HG03095 (cell line): ENCODE measurements at regions not wholly inside any gene's neighbourhood (a gene's known extent, or its start where the extent isn't known, plus 50 kb on each side); places are given as distances from the start of the nearest gene placed in this dataset.
A peak's percentile ranks its signal among the peaks of the same experiment; 100 is the strongest.
"Not testable (repeated sequence)": the region's sequence is repeated elsewhere in the genome, so short reads cannot be mapped to it uniquely, and the experiment has no call there.

Source experiments
- ATAC-seq: cut with Tn5 transposase; IDR thresholded peaks from one replicate; pipeline ENCODE4 v1.9.1; 2021; ENCODE audit warnings: moderate library complexity; ENCODE audit not compliant: unreplicated experiment

DNA sequence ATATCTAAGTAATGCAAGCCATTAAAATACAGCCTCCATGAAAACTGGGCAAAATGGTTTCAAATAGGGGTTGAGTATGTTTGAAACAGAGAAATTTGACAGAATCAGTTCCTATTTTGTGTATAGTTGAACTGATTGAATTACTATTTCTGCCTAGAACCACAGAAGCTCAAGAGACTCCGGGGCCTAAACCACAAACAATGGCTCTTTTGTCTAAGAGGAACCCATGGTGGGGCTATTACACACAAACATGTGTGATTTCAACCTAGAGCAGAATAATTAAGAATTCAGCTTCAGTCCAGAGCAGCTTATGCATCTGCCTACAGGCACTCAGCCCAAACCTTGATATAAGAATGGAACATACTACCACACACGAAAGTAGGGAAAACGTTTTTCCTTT lies 171.2 kb upstream of the MPDZ start:
- peak; percentile 72 for ATAC-seq

DNA sequence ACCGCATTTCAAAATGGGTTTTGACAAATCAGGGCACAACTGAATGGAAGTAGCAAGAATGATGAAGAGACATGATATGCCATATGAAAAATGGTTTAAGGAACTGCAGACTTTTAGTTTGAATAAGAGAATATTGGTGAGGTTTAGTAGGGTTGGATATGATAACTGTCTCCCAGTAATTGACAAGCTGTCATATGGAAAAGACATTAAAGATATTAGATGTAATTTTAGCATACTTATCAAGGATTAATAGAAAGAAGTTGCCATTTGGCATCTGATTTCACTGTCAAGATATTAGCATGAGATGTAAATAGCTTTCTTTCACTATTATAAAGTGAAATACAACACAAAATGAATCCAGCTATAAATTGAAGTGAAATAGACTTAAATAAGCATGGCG lies 169.0 kb upstream of the MPDZ start:
- no peak for ATAC-seq

DNA sequence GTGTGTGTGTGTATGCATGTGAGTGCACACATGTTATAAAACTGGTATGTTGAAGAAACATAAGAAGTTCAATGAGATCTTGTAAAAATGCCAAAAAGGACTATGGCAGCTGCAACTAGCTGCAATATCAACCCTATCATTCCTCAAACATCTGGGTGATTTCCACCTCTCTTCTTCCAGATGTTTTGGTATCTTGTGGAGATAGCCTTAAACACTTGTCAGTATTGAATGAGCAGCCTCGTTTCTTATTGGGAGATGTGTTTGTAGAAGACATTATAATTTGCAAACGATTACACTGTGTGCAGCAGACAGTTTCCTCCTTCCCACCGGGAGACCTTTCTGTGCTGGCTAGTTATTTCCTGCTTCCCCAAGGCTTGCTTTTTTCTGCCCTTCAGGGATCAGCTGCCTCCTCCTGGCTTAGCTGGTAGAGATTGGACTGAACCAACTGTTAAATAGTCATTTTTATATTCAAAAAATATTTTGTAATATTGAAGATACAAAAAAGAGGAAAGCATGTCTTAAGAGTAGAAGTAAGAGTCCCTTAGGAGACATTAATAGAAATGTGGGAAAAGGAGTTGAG lies 168.4 kb upstream of the MPDZ start:
- ATAC-seq = no peak

DNA sequence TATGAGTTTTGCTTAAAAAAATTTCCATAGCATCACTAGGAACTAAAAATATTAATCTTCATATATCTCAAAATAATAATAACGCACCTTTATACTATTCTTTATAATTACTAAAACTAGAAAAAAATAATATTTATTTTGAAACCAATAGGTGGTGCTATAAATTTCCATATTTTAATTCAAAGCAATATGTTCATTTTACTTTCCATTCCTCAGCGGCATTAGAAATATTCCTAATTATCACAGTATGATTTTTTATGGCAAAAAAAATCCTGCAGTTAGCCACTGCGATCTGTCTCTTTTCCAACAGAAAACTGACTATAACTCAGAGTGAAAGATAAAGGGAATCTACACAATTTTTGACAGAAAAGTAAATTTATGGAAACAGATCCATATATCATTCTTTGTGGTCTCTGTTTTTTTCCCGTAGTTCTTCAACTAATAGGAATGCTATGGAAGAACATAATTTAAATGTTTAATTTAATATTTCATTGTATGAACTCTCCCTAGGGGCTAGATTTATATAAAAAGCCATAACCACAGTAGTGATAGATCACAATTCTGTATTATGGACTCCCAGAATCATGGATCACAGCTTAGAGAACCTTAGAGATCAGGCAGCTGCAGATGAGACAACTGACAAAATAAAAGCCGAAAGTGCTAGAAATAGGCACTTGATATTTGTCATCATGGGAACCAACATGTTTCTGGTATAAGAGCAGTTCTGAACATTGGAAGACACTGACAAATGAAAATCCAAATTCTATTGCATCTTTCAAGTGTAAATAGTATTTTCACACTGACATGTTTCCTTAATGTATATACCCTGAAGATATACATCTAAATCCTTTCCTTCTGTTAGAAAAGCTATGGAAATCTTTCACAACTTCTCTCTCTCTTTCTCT lies 167.7 kb upstream of the MPDZ start:
- no peak for ATAC-seq

DNA sequence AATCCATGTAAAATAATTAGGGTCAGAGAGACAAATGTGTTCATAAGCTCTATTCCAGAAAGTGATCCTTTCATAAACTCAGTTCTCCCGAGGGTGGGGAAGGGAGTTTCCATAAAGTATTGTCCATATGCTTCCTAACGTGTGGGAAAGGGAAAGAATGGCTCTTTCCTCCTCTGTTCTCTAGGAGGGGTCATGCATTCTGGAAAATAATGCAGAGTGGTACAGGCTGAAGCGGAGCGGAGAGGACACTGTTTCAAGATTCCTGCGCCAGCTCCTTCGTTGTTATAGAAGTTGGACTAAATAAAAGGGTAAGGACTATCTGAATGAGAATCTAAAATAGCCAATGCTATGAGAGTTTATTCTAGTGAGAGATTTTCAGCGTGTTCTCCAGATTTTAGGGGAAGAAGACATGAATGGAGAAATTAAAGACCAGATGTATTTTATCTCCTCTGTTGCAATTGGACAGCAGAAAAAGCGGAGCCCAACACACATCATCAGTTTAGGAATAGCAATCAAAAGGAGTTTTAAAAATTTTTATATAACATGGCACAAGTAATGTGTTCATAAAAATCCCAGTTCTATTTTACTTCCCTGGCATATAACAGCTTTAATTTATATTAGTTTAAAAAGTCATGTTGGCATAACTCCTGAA lies 166.9 kb upstream of the MPDZ start:
- no peak for ATAC-seq

DNA sequence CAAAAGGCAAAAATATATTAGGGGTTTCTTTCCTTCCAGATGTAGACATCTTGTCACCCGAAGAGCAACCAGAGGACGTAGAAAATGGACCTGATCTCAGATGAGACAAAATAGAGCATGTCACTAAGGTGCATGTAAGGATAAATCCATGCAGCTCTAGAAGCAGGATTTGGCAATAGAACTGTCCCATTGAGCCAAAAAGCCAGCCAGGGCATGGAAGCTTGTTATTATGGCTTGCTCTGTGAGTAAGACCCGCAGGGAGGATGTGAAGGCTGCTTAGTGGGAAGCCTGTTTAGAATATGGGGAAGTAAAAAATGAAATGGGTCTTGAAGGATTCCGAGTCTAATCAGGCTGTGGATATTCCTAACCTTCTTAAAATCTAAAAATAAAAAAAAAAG lies 165.6 kb upstream of the MPDZ start:
- no peak for ATAC-seq

DNA sequence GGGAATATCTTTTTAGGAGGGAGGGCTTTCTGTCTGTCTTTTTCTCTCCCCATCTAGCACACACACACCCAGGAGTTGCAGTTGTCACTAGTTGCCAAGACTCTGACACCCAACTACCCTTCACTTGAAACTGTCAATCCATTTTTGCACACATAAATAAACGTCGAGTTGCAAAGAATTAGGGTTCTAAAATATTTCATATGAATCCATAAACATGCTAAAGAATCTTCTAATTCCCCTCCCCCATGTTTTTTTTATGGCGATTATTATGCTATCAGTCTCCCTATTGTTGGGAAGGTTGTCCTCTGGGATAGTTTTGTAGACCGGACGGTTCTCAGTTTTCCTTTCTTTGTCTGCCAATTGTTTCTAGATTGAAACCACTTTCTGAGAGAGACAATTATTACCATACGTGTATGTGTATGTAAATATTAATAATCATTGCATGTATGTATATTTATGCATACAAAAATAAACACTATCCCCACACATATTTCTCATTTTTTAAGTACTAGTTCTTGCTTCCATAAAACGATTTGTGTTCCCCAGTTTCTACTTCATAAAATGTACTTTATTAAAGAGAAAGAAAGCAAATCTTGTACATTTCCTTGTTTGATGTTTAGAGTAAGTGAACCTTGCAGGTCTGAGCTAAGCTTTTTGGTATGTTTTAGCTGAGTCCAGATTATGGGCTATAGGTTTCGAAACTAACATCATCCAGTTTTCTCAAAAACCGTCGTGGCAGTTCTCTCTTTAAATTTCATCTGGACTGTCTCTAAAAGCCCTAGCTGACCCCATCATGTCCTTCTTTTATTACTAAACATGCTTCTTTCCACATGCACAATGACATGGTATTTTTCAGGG lies 165.0 kb upstream of the MPDZ start:
- no peak for ATAC-seq

DNA sequence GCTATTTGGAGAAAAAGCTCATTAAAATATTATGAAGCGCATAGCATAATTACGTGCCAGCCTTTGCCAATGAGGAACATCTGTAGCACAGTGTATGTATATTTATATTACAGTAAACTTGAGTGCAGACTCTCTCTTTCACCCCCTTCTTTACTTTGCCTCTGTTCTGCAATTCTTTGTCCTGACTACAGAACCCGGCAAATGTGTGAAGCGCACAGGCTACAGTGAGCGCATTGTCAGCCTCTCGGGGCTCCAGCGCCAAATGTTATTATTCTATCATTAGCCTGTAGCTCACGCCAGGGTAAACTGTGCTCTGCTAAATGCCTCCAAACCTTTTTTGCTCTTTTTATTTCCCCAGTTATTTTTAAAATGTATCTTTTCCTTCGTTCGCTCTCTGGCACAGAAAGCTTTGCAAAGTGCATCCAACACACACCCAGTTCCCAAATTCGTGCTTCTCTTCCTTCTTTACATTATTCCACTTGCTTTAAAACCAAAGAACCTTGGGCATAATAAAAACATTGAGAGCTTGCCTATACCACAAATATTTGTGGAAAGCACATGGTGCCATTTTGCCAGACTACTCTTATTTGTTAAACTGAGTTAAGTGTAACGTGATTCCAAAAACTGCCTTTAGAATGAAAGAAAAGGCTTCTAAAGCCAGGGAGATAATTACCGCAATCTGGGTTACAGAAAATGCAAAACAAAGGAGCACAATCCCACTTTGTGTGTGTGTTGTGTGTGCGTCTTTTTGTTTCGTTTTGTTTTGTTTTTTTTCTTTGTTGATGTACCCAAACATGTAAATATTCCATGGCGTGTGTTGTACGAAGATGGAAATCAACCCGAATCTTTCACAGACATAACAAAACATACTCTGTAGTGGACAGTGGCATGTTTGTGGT lies 164.1 kb upstream of the MPDZ start:
- ATAC-seq = no peak

DNA sequence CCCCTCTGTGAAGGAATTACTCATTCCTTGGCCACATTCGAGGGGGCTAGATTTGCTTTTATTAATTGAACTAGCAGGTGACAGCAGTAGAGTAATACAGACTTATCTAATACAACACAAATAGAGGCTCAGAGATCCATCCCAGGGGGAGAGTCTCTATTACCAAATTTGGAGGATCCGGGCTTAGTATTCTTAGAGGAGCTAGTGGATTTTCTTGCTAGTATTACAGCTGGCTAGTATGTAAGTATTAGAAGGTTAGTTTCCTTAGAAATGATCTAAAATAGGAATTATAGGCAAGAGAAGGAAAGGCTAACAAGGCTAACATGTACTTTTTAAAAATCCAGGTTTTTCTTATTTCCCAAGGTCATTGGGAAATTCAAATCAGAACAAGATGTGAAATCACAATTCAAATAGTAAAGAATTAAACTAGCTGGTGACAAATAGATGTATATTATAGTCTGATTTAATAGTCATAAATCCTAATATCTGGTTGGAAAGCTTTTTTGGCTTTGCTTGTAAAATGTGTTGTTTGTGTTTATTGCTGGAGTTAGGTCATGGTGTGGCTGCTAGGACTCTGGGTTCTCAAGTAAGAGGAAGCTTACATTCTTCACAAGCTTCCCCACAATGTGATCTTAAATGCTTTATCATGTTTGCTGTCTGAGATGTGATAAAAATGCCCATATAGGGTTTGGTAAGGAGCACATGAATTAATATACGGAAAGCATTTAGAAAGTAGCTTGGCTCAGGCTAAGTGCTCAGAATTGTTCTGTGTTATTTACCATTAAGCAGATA lies 160.4 kb upstream of the MPDZ start:
- ATAC-seq = no peak

DNA sequence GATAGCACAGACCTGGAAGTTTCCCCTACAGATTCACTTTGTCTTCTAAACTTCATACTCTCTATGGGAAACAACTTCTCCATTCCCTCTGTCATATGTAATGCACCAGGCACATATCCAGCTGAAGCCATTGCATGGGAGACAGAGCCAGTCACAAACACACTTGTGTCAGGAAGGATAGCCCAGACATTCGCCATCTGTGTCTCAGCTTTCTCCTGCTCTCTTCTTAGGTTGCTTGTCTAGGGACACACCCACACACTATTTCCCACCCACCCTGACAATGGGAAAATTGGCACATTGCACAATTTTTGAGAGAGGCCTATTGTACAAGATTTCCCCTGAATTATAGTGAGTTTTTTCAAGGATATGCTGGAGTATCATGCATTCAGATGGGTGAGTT lies 158.4 kb upstream of the MPDZ start:
- ATAC-seq = no peak

DNA sequence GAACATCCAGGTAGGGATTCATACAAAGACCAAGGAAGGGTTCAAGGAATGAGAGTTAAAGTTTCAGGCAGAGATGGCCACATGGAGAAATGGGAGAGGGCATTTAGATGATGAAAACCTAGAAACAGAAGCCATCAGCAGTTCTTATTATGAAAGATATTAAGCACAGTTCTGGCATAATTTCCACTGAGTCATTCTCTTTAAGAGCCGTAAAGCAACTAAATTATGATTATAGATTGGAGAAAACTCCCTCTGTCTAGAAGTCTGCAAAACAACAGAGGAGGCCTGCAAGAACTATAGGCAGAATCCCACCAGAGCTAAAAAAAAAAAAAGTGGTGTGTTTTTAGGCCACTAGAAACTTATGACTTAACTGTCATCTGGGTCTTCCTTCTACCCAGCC lies 157.1 kb upstream of the MPDZ start:
- ATAC-seq = no peak

DNA sequence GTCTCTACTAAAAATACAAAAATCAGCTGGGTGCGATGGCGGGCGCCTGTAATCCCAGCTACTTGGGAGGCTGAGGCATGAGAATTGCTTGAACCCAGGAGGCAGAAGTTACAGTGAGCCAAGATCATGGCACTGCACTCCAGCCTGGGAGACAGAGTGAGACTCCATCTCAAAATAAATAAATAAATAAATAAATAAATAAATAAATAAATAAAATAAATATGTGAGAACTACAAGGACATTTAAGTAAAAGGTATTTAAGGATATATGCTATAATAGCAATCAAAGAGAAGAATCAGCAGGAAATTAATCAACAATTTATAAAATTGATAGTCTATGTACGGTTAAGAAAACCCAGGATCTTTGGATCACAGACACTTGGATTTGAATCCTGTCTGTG lies 154.0 kb upstream of the MPDZ start:
- ATAC-seq = not testable (repeated sequence)

DNA sequence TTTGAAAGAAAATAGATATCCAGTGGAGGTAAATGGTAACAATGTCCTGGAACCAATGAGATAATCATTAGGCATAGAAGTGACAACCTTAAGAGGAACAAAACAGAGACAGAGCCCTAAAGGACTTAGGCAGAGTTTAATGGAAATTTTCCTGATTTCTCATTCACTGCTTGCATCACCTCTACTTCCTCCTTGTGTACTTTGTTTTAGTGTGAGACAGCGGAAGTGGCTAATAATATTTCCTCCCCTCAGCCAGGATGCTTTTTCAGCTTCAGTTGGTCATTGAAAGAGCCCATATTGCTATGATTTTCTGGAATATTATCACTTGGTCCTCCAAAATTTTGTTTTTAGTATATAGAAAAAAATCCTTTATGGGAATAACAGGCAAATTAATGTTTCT lies 153.4 kb upstream of the MPDZ start:
- no peak for ATAC-seq

DNA sequence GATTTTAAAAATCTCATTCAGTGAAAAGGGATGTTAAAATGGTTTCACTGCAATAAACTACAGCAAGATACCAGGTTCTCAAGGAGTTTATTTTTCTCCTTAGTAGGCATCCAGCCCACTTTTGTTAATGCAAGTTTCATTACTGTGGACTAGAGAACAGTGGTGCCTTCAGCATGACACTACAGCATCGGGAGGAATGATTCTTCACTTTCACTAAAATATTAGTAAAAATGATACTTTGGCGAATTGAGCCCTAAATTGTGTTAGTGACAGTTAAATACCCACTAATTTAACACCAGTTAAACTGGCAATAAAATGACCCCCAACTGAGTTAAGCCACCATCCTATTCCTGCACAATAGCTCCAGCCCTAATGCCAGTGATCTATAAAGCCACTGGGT lies 152.2 kb upstream of the MPDZ start:
- no peak for ATAC-seq

DNA sequence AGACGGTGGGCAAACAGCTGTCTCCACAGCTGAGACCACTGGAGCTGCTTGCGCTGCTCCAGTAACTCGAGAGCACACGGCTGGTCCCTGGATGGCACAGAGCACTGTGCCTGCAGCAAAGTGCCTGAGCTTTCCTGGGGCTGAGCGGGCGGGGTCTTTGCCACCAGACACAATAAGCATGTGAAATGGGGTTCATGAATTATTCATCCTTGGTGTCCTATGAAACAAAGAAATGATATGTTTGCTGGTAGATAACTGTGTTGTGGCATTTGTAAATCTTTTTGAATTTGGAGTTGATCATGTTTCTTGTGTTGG lies 151.7 kb upstream of the MPDZ start:
- ATAC-seq = no peak

DNA sequence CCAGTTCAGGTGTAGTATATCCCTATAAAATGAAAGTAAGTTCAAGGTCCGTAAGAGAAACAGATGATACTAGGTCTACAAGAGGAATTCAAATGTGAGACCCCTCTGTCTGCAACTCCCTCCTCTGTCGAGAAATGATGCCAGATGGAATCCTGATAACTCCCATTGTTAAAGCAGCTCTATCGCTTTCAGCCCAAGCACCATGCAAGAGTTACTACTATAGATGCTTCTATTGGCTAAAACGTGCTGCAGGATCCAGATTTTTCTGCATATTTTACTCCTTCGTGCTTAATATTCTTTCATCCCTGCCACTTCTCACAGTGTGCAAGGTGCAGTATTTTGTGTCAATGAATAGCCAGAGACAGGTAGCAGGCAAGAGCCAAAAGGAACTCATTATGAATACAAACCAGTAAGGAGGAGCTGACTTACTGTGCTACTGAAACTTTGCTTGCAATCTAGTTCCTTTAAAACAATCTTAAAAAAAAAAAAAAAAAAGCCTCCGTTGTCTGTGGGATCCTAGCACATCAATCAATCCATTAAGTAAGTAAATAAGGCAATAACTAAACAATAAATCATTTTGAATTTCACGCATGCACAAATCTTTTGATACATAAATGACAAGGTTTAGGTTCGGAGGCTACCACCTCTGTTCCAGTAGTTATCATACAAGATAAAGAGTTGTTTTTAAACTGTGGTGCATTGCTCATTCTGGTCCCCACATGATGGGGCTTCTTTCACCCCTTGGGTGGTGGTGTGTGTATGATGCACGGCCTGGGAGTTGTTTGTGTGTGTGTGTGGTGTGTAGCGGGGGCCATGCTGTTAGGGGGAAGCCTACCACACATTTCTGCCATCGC lies 151.1 kb upstream of the MPDZ start:
- no peak for ATAC-seq

DNA sequence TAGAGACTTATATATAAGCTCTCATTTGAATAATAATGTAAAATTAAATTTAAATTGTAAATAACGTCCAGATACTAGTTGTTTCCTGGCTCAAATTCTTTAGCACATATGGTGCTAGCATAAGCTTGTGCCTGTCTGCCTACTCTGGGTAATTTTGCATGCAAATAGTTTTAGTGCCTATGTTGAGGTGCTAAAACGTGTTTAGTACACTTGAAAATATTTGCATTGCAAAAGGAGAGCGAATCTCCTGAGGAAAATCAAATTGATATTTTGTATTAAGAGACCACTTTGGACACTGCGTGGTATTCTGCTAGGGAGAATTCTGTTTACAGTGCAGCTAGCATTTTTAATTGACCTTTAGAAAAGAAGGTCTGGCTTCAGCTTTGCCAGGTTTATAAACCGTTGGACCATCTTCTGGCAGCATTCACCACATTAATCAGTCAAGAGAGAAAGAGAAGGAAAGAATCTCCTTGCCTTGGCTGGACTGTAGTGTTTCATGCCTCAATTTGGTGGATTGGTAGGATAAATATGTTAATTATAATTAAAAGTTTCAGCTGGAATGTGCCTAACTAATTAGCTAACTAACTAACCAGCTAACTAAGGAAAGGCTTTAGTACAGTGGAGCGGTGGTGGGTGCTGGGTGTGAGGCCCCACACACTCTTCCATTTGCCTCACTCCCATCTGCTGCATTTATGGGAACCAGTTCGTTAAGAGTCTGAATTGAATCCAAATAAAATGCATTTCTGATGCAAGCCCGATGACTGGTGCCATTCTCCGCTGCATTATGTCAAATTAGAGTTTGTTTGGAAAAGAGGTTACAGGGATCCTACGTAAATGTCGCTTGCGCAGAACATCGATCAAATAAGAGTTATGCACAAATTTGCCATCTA lies 150.1 kb upstream of the MPDZ start:
- ATAC-seq = no peak

DNA sequence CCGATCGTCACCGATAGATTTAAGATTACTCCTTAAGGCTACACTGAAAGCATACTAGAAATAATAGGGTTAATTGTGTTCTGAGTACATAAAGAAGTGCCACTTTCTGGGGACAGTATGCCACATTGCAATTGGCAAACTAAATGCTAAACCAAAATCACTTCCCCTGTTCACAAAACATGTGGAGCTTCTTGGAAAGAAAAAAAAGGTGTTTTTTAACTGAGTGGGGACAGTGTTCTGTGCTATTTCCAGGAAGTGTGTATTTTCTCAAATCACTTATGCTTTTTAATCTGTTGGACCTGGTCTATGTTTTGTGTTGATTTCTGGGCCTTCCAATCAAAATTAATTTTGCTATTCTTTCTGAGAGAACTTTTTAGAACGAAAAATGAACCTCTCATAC lies 149.3 kb upstream of the MPDZ start:
- no peak for ATAC-seq
